Parathyroid adenoma (tissue), 2 donors: ENCODE measurements at regions not wholly inside any gene's neighbourhood (a gene's known extent, or its start where the extent isn't known, plus 50 kb on each side); places are given as distances from the start of the nearest gene placed in this dataset.

Experiments used
- H2AFZ ChIP-seq: fragments of 300-600 bp; sonication (generic); one replicate; pipeline ENCODE4 v1.7.0; 2017; ENCODE audit warnings: antibody characterized with exemption, mild to moderate bottlenecking
- H3K27ac ChIP-seq: fragments of 300-600 bp; sonication (generic); one replicate; pipeline ENCODE4 v1.7.0; 2017
- H3K27me3 ChIP-seq: fragments of 300-600 bp; sonication (generic); one replicate; pipeline ENCODE4 v1.7.0; 2017; ENCODE audit warnings: low read length; ENCODE audit not compliant: control insufficient read depth, insufficient read depth
- H3K36me3 ChIP-seq: fragments of 300-600 bp; sonication (generic); one replicate; pipeline ENCODE4 v1.7.0; 2017; ENCODE audit warnings: low read length; ENCODE audit not compliant: control insufficient read depth, insufficient read depth
- H3K4me1 ChIP-seq: fragments of 300-600 bp; sonication (generic); one replicate; pipeline ENCODE4 v1.7.0; 2017; ENCODE audit warnings: control low read depth
- H3K4me2 ChIP-seq: fragments of 300-600 bp; sonication (generic); one replicate; pipeline ENCODE4 v1.7.0; 2017; ENCODE audit warnings: low read length
- H3K4me3 ChIP-seq: fragments of 300-600 bp; sonication (generic); one replicate; pipeline ENCODE4 v1.7.0; 2017; ENCODE audit warnings: low read depth, low read length
- H3K79me2 ChIP-seq: fragments of 300-600 bp; sonication (generic); one replicate; pipeline ENCODE4 v1.7.0; 2017; ENCODE audit warnings: control low read depth
- H3K9ac ChIP-seq: fragments of 300-600 bp; sonication (generic); one replicate; pipeline ENCODE4 v1.7.0; 2017; ENCODE audit warnings: mild to moderate bottlenecking
- H3K9me3 ChIP-seq: fragments of 300-600 bp; sonication (generic); one replicate; pipeline ENCODE4 v1.7.0; 2017; ENCODE audit warnings: low read length; ENCODE audit not compliant: control insufficient read depth
- TF ChIP-seq, protein P1 (sequence below): fragments of 300-600 bp; sonication (generic); IDR thresholded peaks from one replicate; pipeline ENCODE4 v1.7.0; 2017; ENCODE audit warnings: antibody characterized with exemption, mild to moderate bottlenecking
- donor health status: primary hyperparathyroidism.

DNA sequence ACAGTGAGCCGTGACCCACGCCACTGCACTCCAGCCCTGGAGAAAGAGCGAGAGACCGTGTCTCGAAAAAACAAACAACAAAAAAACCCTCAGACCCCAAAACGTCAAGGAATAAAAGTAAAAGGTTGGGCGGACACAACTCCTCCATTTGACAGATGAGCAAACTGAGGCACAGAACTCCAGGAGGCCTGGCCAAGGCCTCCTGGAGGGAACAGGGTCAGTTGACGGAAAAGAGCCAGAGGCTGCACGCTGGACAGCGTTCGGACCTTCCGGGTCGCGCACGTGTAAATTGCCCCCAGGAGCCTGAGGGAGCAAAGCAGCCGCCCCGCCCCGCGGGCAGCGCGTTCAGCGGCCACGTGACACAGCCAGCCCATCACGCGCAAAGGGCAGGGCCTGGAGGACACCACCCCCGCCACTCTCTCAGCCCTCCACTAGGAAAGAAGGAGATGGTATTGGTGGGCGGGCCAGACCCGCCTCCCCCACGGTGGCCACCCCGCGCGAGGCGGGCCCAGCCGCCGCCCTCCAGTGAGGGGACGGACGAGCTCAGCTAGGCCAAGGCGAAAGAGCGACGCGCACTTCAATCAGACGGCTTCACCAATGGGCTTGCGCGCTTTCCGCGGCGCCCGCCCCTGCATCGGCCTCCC lies 81.5 kb downstream of the PTPDC1 start:
- Histone ChIP-seq H3K4me1 (peaks cover 12% of the 10 kb centered on the region), H3K4me3 (peak overlapping the region; percentile 98), H3K9me3 (no peaks in the 10 kb centered on the region), H3K27me3 (no peaks in the 10 kb centered on the region), H3K36me3 (no peaks in the 10 kb centered on the region), H3K9ac (no peak overlapping the region), H2AFZ (peak overlapping the region; percentile 45), H3K79me2 (peaks cover 4% of the 10 kb centered on the region), H3K27ac (peak overlapping the region; percentile 80), H3K4me2 (peak overlapping the region; percentile 52)
- TF ChIP-seq, protein P1, sequence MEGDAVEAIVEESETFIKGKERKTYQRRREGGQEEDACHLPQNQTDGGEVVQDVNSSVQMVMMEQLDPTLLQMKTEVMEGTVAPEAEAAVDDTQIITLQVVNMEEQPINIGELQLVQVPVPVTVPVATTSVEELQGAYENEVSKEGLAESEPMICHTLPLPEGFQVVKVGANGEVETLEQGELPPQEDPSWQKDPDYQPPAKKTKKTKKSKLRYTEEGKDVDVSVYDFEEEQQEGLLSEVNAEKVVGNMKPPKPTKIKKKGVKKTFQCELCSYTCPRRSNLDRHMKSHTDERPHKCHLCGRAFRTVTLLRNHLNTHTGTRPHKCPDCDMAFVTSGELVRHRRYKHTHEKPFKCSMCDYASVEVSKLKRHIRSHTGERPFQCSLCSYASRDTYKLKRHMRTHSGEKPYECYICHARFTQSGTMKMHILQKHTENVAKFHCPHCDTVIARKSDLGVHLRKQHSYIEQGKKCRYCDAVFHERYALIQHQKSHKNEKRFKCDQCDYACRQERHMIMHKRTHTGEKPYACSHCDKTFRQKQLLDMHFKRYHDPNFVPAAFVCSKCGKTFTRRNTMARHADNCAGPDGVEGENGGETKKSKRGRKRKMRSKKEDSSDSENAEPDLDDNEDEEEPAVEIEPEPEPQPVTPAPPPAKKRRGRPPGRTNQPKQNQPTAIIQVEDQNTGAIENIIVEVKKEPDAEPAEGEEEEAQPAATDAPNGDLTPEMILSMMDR: no peak

- Histone ChIP-seq H3K4me3 (peak overlapping the region; percentile 98), H3K4me2 (peak overlapping the region; percentile 48)
- TF ChIP-seq, protein P1: no peak
Measured at GRCh38 chr9:94166236-94166975, 82.1 kb downstream of the PTPDC1 start.

GRCh38 chr9:94166976-94167346 lies 82.7 kb downstream of the PTPDC1 start:
- Histone ChIP-seq H3K4me3 (peak overlapping the region; percentile 98), H3K9ac (peak overlapping the region; percentile 72), H3K79me2 (peaks cover 7% of the 10 kb centered on the region), H3K4me1 (peaks cover 4% of the 10 kb centered on the region), H3K9me3 (no peaks in the 10 kb centered on the region), H2AFZ (no peak overlapping the region), H3K27me3 (no peaks in the 10 kb centered on the region), H3K4me2 (peak overlapping the region; percentile 96), H3K27ac (peak overlapping the region; percentile 97), H3K36me3 (no peaks in the 10 kb centered on the region)
- TF ChIP-seq, protein P1: peak; percentile 8

More at GRCh38 chr9:94166236-94166975, 82.1 kb downstream of the PTPDC1 start:
- Histone ChIP-seq H3K79me2 (peaks cover 4% of the 10 kb centered on the region), H2AFZ (peak overlapping the region; percentile 82), H3K9me3 (no peaks in the 10 kb centered on the region), H3K27ac (peak overlapping the region; percentile 97), H3K27me3 (no peaks in the 10 kb centered on the region), H3K9ac (peak overlapping the region; percentile 89), H3K36me3 (no peaks in the 10 kb centered on the region), H3K4me1 (peaks cover 5% of the 10 kb centered on the region)

DNA sequence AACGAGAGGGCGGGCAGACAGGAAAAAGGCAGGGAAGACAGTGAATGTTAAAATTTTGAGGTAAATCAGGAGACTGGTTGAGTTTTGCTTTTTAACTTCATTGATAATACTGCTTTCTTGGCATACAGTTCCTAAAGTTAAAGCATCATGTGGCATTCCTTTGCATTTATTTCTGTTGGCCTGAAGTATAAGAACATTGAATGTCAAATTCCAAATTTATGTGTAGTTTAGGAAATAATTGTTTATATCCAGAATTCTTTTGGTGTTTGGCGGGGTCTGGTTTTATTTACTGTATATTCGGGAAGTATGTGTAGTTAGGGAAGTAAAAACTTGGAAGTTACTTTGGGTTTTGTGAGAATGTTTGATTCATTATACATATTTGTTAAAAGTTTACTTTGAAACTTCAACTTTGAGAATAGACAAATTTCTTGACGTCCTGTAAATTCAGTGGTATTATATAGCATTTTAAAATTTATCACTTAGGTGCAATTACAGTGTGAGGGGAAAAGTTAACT lies 83.2 kb downstream of the PTPDC1 start:
- Histone ChIP-seq H3K4me1 (peaks cover 4% of the 10 kb centered on the region), H3K4me3 (peak overlapping the region; percentile 98)

More for the DNA sequence above, 83.2 kb downstream of the PTPDC1 start:
- Histone ChIP-seq H3K9ac (peak overlapping the region; percentile 72), H2AFZ (no peak overlapping the region), H3K36me3 (no peaks in the 10 kb centered on the region), H3K9me3 (no peaks in the 10 kb centered on the region), H3K27me3 (no peaks in the 10 kb centered on the region), H3K79me2 (peaks cover 7% of the 10 kb centered on the region), H3K4me2 (peak overlapping the region; percentile 96), H3K27ac (peak overlapping the region; percentile 97)
- TF ChIP-seq, protein P1: no peak
